Activated T-cell treated with anti-CD3 and anti-CD28 coated beads, Interleukin-2, amount 50 U/mL, for 72 hours (primary cell): ENCODE measurements at regions not wholly inside any gene's neighbourhood (a gene's known extent, or its start where the extent isn't known, plus 50 kb on each side); places are given as distances from the start of the nearest gene placed in this dataset.

Source experiments
- ATAC-seq, 2 donors: fragments of 150-1000 bp; cut with Tn5 transposase; replicated peaks in 1 of 2; 2 replicates each; pipeline ENCODE4 v1.10.0; 2021; ENCODE audit warnings: moderate library complexity in 2 of 2, mild to moderate bottlenecking in 1 of 2
- DNase-seq, 2 donors: peaks; one replicate each; pipeline ENCODE4 v3.0.0; 2021 to 2022; ENCODE audit warnings: mixed read lengths in 1 of 2
- H3K27ac Mint-ChIP-seq: one replicate; pipeline ENCODE4 v1.8.0; 2022; ENCODE audit warnings: mild to moderate bottlenecking, moderate library complexity, mixed read lengths
- H3K27me3 Mint-ChIP-seq: one replicate; pipeline ENCODE4 v1.8.0; 2022; ENCODE audit warnings: low read depth, mixed read lengths
- H3K36me3 Mint-ChIP-seq, 2 donors: one replicate each; pipeline ENCODE4 v1.8.0; 2022; ENCODE audit warnings: mixed read lengths in 2 of 2, mild to moderate bottlenecking in 1 of 2; ENCODE audit not compliant: insufficient read depth in 2 of 2
- H3K4me1 Mint-ChIP-seq: one replicate; pipeline ENCODE4 v1.8.0; 2022; ENCODE audit warnings: low read depth, mixed read lengths
- H3K4me3 Mint-ChIP-seq, 2 donors: one replicate each; pipeline ENCODE4 v1.8.0; 2022; ENCODE audit warnings: mild to moderate bottlenecking in 2 of 2, mixed read lengths in 2 of 2, moderate library complexity in 2 of 2
- H3K9me3 Mint-ChIP-seq, 2 donors: one replicate each; pipeline ENCODE4 v1.8.0; 2022; ENCODE audit warnings: mixed read lengths in 2 of 2

DNA sequence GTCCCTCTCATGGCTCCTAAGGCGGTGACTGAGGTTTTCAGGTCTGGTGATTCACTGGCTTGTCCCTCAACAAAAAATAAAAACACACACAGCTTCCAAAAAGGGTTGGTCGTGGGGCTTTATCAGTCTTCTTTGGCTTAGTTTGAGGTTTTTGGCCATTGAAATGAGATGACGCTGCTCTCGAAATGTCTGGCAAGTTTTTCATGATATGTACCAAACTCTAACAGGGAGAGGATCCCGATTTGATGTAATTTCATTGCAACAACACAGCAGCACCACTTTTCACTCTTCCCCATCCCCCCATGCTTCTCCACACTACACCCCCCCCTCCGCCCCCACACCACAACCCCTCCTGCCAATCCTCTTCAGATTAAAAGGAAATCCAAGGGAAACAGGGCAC lies 187.1 kb upstream of the NFIA start:
- no peak overlapping the region for H3K27ac Mint-ChIP-seq
- no peak overlapping the region for H3K4me3 Mint-ChIP-seq
- peaks cover 17% of the 10 kb centered on the region for H3K27me3 Mint-ChIP-seq
- ATAC-seq (no peak), DNase-seq (no peak)
- H3K36me3 Mint-ChIP-seq = no peaks in the 10 kb centered on the region
- peaks cover 11% of the 10 kb centered on the region for H3K4me1 Mint-ChIP-seq
- H3K9me3 Mint-ChIP-seq = no peaks in the 10 kb centered on the region

DNA sequence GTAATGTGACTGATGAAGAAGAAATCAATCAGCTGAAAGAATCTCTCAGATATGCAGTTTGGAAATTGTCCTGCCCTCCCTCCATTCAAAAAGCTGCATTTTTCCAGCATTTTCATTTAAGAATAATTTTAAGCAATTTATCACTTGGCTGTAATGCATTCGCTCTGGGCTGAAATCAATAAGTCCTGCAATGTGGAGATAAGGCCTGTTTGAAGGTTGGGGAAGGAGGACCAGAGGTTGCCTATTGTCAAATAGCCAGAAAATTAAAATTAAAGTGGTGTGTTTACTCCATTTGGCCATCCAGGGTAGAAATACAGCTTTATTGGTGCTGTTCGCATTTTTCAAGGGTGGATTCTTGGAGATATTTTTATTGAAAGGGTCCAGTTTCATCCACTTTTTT lies 187.6 kb upstream of the NFIA start:
- peaks cover 17% of the 10 kb centered on the region for H3K27me3 Mint-ChIP-seq
- no peak overlapping the region for H3K4me3 Mint-ChIP-seq
- no peaks in the 10 kb centered on the region for H3K9me3 Mint-ChIP-seq
- no peak for ATAC-seq
- DNase-seq = no peak
- H3K36me3 Mint-ChIP-seq = no peaks in the 10 kb centered on the region
- H3K27ac Mint-ChIP-seq = no peak overlapping the region
- peaks cover 11% of the 10 kb centered on the region for H3K4me1 Mint-ChIP-seq

DNA sequence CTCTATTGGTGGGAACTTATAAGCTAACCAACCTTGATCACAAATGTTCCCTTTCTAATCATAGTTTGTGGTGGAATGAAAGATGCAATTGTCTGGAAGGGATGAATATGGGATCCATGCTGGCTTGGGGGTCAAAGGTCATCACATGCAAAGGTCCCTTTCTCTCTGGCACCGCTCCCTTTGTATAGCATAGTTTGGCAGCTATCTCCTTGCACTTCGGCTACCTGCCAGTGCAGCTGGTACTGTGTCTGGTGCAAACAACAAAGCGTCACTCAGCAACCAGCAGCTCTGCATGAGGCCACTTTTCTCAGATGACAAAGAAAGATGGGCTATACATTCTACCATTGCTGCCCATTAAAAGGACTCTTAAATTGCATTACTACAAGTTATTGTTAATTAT lies 188.2 kb upstream of the NFIA start:
- Mint-ChIP-seq H3K36me3 (no peaks in the 10 kb centered on the region), H3K27ac (no peak overlapping the region), H3K27me3 (peaks cover 17% of the 10 kb centered on the region), H3K4me3 (no peak overlapping the region), H3K9me3 (no peaks in the 10 kb centered on the region), H3K4me1 (peaks cover 10% of the 10 kb centered on the region)
- DNase-seq (no peak), ATAC-seq (no peak)

DNA sequence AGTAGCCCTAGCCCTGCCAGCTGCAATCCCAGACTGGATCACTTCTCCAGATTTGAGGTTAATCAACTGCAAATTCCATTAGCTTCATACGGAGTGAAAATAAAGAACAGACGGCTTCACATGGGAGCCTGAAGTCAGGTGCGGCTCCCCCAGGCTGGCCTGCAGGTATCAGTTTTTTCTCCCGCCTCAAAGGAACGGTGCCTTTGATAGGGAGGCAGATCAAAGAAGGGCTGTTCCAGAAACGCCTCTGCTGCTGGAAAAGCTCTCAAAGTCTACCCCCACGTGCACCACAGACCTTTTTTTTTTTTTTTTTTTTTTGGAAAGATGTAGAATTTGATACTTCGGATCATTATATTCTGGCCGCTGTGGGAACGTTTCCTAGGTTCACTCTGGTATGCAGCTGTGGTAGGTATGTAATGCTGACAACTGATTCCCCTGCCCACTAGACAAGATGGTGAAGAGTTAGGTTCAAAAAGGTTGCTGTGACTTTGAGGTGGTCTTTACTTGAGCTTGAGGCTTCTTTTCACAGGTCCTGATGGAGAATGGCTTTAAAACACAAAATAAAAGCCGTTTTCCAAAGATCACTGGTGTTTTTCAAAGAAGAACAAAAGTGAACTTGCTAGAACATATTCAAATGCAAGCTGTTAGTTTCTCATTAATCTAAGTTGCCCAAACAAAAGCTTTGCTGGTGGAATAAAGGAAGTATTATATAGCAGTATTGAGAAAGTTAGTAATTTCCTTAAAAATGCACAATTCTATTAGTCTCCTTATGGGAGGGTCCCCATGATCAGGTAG lies 189.0 kb upstream of the NFIA start:
- no peaks in the 10 kb centered on the region for H3K9me3 Mint-ChIP-seq
- H3K4me1 Mint-ChIP-seq = peaks cover 2% of the 10 kb centered on the region
- H3K27me3 Mint-ChIP-seq = peaks cover 15% of the 10 kb centered on the region
- no peaks in the 10 kb centered on the region for H3K36me3 Mint-ChIP-seq
- no peak overlapping the region for H3K4me3 Mint-ChIP-seq
- H3K27ac Mint-ChIP-seq = no peak overlapping the region
- DNase-seq = no peak
- ATAC-seq = no peak

DNA sequence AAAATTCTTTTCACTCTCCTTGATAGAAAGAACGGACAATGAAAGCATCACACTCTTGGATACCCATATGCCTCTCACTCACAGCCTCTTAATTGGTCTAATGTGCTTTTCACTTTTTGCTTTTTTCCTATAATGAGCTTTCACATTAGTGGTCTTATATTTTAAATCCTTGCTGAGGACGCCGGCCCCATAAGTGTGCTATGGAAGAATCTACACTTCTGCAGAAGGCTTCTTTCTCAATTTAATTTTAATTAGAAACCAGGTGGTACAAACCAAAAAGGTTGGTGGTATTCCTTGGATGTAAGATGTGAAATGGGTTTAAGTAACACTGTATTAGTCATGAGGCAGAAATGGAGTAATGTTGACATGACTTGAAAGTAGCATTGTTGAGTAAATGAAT lies 190.6 kb upstream of the NFIA start:
- Mint-ChIP-seq H3K9me3 (no peaks in the 10 kb centered on the region), H3K27me3 (peaks cover 16% of the 10 kb centered on the region), H3K4me3 (no peak overlapping the region), H3K27ac (no peak overlapping the region), H3K4me1 (no peaks in the 10 kb centered on the region), H3K36me3 (no peaks in the 10 kb centered on the region)
- ATAC-seq (no peak), DNase-seq (no peak)

DNA sequence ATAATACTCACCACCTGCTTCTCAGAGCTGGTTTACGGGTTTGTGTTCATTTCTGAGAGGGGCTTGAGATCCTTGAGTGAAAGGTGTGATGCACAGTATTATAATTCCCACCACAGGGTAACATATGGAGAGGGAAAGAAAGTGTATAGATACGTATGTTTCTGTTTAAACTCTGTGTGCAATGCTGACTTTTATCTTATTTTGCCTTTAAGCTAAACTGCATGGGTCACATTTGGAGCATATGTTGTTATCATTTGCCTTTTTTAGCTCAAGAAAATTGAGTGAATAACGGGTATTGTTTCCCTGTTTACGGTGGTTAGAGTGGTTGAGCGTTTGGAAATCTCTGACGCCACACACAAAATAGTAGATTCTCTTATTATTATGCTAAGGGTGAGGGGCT lies 191.1 kb upstream of the NFIA start:
- DNase-seq (no peak), ATAC-seq (no peak)
- no peaks in the 10 kb centered on the region for H3K9me3 Mint-ChIP-seq
- H3K27me3 Mint-ChIP-seq = peaks cover 21% of the 10 kb centered on the region
- no peaks in the 10 kb centered on the region for H3K4me1 Mint-ChIP-seq
- H3K27ac Mint-ChIP-seq = no peak overlapping the region
- no peaks in the 10 kb centered on the region for H3K36me3 Mint-ChIP-seq
- no peak overlapping the region for H3K4me3 Mint-ChIP-seq

- no peaks in the 10 kb centered on the region for H3K4me1 Mint-ChIP-seq
- H3K27me3 Mint-ChIP-seq = peaks cover 27% of the 10 kb centered on the region
- ATAC-seq = no peak
- no peak overlapping the region for H3K27ac Mint-ChIP-seq
- no peaks in the 10 kb centered on the region for H3K9me3 Mint-ChIP-seq
- DNase-seq = no peak
- H3K4me3 Mint-ChIP-seq = no peak overlapping the region
- H3K36me3 Mint-ChIP-seq = no peaks in the 10 kb centered on the region
These were observed 191.7 kb upstream of the NFIA start for GRCh38 chr1:60890664-60891063.

DNA sequence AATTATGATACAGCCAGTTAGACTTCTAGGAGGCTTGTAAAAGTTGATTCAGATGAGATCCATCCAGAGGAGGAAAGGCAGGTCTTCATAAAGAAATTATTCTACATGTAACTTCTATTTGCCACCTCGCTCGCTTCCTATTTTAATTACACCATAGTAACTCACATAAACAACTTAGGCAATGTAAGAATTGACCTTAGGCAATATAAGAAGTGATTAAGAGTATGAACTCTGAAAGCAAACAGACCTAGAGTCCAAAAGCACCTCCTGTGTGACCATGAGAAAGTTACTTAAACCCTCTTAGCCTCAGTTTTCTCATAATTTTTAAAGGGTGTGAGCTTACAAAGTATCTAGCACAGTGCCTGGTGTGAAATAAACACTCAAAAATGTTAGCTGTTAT lies 192.7 kb upstream of the NFIA start:
- Mint-ChIP-seq H3K27ac (no peak overlapping the region), H3K36me3 (no peaks in the 10 kb centered on the region), H3K27me3 (peaks cover 36% of the 10 kb centered on the region), H3K9me3 (no peaks in the 10 kb centered on the region), H3K4me1 (no peaks in the 10 kb centered on the region), H3K4me3 (no peak overlapping the region)
- DNase-seq (no peak), ATAC-seq (no peak)

GRCh38 chr1:60888126-60888525 lies 194.2 kb upstream of the NFIA start:
- Mint-ChIP-seq H3K4me3 (no peak overlapping the region), H3K36me3 (no peaks in the 10 kb centered on the region), H3K9me3 (no peaks in the 10 kb centered on the region), H3K27me3 (peaks cover 38% of the 10 kb centered on the region), H3K4me1 (no peaks in the 10 kb centered on the region), H3K27ac (no peak overlapping the region)
- DNase-seq = no peak
- no peak for ATAC-seq

GRCh38 chr1:60886793-60887331 lies 195.5 kb upstream of the NFIA start:
- ATAC-seq (no peak), DNase-seq (no peak)
- Mint-ChIP-seq H3K27me3 (peaks cover 33% of the 10 kb centered on the region), H3K36me3 (no peaks in the 10 kb centered on the region), H3K4me3 (no peak overlapping the region), H3K27ac (no peak overlapping the region), H3K4me1 (no peaks in the 10 kb centered on the region), H3K9me3 (no peaks in the 10 kb centered on the region)

DNA sequence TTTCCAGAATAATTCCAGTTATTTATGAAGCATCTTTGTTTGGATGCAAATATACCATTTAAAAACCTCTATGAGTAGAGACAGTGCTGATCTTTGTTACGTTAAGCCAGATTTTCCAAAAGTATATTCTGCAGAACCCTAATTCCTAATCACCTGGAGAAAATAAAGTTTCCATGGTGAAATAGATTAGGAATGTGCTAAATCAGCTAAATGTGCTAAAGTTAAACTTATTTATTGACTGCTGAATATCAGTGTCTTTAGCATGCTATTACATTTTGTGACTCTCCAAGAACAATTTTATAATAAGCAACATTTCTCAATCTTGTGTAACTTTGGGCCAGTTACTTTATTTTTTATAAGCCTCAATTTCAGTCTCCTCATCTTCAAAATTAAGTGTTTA lies 196.3 kb upstream of the NFIA start:
- peaks cover 33% of the 10 kb centered on the region for H3K27me3 Mint-ChIP-seq

DNA sequence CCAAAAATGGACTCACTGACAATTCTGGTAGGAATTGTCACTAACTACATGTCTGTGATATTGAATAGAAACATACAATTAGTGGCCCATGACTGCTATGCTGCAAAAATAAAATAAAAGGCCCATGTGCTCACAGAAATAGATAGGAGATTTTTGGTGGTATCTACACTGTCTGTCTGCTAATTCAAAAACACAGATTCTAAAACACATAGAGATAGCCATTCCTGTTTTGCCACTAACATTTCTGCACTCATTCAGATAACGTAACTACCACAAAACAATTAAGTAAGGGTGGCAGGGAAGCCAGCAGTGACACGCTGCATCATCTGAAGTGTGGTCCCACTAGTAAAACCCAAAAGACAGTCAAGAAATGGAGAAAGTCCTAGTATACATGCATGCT lies 202.2 kb upstream of the NFIA start:
- H3K4me3 Mint-ChIP-seq = no peak overlapping the region
- DNase-seq (no peak), ATAC-seq (no peak)
- no peaks in the 10 kb centered on the region for H3K36me3 Mint-ChIP-seq
- H3K4me1 Mint-ChIP-seq = no peaks in the 10 kb centered on the region
- H3K27ac Mint-ChIP-seq = no peak overlapping the region
- H3K9me3 Mint-ChIP-seq = no peaks in the 10 kb centered on the region
- peaks cover 20% of the 10 kb centered on the region for H3K27me3 Mint-ChIP-seq

More for the DNA sequence above, 196.3 kb upstream of the NFIA start:
- Mint-ChIP-seq H3K4me1 (no peaks in the 10 kb centered on the region), H3K9me3 (no peaks in the 10 kb centered on the region), H3K36me3 (no peaks in the 10 kb centered on the region), H3K27ac (no peak overlapping the region), H3K4me3 (no peak overlapping the region)
- ATAC-seq = no peak
- no peak for DNase-seq

DNA sequence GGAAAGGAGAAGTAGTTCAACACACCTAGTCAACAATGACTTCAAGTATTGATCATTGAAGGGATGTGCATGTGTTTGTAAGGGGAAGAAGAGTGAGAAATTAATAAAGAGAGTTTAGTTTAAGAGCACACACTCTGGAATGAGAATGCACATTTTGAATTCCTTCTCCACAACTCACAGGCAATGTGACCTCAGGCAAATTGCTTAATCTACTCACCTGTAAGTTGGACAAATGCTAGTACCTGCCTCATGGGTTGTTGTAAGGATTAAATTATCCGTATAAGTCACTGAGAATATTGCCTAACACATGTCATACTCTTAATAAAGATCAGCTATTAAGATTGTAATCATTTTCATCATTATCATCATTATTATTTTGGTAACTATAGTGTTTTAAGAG lies 204.0 kb upstream of the NFIA start:
- H3K36me3 Mint-ChIP-seq = no peaks in the 10 kb centered on the region
- no peak overlapping the region for H3K27ac Mint-ChIP-seq
- no peaks in the 10 kb centered on the region for H3K9me3 Mint-ChIP-seq
- no peak for ATAC-seq
- H3K4me1 Mint-ChIP-seq = no peaks in the 10 kb centered on the region
- H3K27me3 Mint-ChIP-seq = peaks cover 8% of the 10 kb centered on the region
- no peak overlapping the region for H3K4me3 Mint-ChIP-seq
- DNase-seq = no peak

DNA sequence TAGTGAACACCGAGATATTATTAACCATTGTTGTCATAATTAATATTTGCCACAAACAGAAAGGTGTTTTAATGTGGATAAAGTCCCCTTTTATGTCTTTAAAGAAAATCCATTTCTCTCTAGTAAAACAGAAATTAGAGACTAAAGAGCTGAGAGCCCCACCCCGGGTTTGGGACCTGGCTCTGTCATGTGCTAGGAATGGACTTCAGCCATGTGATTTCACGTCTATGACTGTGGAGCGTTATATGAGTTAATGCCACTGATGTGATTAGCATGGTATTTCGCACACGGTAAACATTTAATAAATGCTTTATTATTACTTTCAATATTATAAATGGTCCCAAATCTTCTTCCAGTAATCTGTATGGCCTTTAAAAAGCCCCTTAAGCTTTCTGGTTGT lies 205.0 kb upstream of the NFIA start:
- Mint-ChIP-seq H3K9me3 (no peaks in the 10 kb centered on the region), H3K4me1 (no peaks in the 10 kb centered on the region), H3K36me3 (no peaks in the 10 kb centered on the region), H3K27me3 (peaks cover 8% of the 10 kb centered on the region), H3K27ac (no peak overlapping the region), H3K4me3 (no peak overlapping the region)
- DNase-seq = no peak
- no peak for ATAC-seq
